ENCODE measurements at regions not wholly inside any gene's neighbourhood (a gene's known extent, or its start where the extent isn't known, plus 50 kb on each side); places are given as distances from the start of the nearest gene placed in this dataset.

- DNase-seq (ENCODE audit: extremely low read depth, insufficient read length): no peak
- no peak for TF ChIP-seq CTCF (IDR thresholded peaks at IDR 0.05; ENCODE audit: insufficient read depth, low read length, poor library complexity, severe bottlenecking)
- Histone ChIP-seq H3K36me3 (ENCODE audit: control insufficient read depth, insufficient read depth, low read length) (no peaks in the 10 kb centered on the region), H3K4me3 (replicated peaks; ENCODE audit: low read depth, low read length) (no peak overlapping the region), H3K27me3 (replicated peaks; ENCODE audit: control insufficient read depth, insufficient read depth, low read length) (no peaks in the 10 kb centered on the region)
These were observed 97.7 kb upstream of the IRF2BP2 start for GRCh38 chr1:234707641-234708040.

DNA sequence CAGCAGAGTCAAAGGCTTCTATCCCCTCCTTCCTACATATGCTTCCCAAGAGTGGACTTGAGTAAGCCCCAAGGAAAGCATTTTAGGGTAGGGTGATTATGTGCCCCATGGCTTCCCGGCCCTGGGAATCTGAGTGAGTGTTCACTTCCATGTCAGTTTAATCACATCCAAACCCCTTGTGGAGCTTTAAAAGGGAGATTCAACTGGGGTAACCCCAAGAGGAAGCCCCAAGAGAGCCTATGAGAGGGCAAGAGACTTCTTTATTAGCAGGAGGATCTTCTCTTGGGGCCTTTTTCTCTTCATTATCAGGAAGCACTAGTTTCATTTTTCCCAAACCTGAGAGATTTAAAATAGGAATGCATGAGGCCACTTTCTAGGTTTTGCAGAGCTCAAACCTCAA is 97.0 kb upstream of the IRF2BP2 start:
- DNase-seq (ENCODE audit: extremely low read depth, insufficient read length): no peak
- Histone ChIP-seq H3K36me3 (ENCODE audit: control insufficient read depth, insufficient read depth, low read length) (no peaks in the 10 kb centered on the region), H3K27me3 (replicated peaks; ENCODE audit: control insufficient read depth, insufficient read depth, low read length) (no peaks in the 10 kb centered on the region), H3K4me3 (replicated peaks; ENCODE audit: low read depth, low read length) (no peak overlapping the region)
- TF ChIP-seq CTCF (IDR thresholded peaks at IDR 0.05; ENCODE audit: insufficient read depth, low read length, poor library complexity, severe bottlenecking): no peak

DNA sequence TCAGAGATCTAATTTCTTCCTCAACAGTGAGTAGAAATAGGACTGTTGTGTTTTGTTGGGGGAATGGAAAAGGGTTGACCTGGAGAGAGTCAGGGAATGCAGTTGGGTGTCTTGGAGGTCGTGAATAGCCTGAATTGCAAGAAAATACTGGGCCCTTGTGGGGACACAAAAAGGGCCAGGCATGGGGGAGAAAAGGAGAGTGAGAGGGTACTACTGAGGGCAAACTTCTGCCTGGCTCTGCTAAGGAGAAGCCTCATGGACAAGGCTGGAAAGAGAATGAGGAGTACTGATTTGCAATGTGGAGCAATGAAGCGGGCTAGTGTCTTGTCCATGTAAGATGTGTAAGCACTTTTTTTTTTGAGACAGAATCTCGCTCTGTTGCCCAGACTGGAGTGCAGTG is 96.2 kb upstream of the IRF2BP2 start:
- Histone ChIP-seq H3K27me3 (replicated peaks; ENCODE audit: control insufficient read depth, insufficient read depth, low read length) (no peaks in the 10 kb centered on the region), H3K4me3 (replicated peaks; ENCODE audit: low read depth, low read length) (no peak overlapping the region), H3K36me3 (ENCODE audit: control insufficient read depth, insufficient read depth, low read length) (no peaks in the 10 kb centered on the region)
- no peak for DNase-seq (ENCODE audit: extremely low read depth, insufficient read length)
- TF ChIP-seq CTCF (IDR thresholded peaks at IDR 0.05; ENCODE audit: insufficient read depth, low read length, poor library complexity, severe bottlenecking): no peak

DNA sequence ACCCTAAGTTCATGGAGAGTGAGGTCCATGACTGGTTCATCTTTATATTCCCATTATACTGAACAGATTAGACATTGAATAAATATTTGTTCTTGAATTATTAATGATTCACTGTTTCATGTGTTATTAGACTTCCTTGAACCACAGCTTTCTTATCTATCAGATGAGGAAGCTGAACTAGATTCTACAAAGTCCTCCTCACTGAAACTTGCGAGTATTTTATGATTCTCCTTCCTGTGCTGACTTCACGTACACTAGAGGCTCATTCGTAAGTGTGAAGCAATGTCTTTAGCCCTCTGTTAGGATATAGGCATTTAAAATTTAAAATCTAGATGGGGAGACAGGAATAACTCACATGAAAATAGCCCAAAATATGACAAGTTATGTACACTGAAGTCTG is 95.6 kb upstream of the IRF2BP2 start:
- H3K4me3 ChIP-seq (replicated peaks; ENCODE audit: low read depth, low read length): no peak overlapping the region
- H3K36me3 ChIP-seq (ENCODE audit: control insufficient read depth, insufficient read depth, low read length): no peaks in the 10 kb centered on the region
- H3K27me3 ChIP-seq (replicated peaks; ENCODE audit: control insufficient read depth, insufficient read depth, low read length): no peaks in the 10 kb centered on the region
- no peak for TF ChIP-seq CTCF (IDR thresholded peaks at IDR 0.05; ENCODE audit: insufficient read depth, low read length, poor library complexity, severe bottlenecking)
- DNase-seq (ENCODE audit: extremely low read depth, insufficient read length): no peak

DNA sequence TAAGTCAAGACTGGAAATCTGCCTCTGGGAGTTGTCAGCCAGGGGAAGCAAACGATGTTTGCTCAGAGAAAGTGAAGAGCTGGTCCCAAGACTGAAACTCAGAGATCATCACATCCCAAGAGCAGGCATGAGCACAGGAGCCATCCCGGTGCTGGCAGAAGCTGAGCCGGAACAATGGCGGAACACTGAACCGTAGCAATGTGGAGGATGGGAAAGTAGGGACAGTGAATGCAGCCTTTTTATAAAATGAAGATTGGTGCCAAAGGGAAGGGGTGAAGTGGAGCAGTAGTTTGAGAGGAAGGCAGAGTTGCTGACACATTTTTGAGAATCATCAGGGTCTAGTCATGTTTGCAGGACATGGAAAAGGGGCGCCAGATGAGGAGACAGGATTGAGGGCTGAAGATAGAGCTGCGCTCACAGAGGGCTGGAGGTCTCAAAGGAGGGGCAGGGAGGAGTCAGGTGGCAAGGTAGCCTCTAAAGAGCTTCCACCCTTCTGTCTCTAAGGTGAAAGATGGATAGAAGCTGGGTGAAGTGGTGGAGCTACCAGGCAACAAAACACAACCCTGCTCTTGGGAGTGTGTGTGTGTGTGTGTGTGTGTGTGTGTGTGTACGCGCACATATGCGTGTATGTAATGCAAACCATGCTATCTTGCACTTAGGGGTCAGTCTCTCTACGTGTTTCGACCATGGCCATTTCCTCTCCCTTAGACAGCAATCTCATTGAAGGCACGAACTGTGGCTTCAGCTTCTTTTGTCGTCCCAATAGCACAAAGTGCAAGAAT is 94.3 kb upstream of the IRF2BP2 start:
- Histone ChIP-seq H3K27me3 (replicated peaks; ENCODE audit: control insufficient read depth, insufficient read depth, low read length) (no peaks in the 10 kb centered on the region), H3K36me3 (ENCODE audit: control insufficient read depth, insufficient read depth, low read length) (no peaks in the 10 kb centered on the region), H3K4me3 (replicated peaks; ENCODE audit: low read depth, low read length) (no peak overlapping the region)
- TF ChIP-seq CTCF (IDR thresholded peaks at IDR 0.05; ENCODE audit: insufficient read depth, low read length, poor library complexity, severe bottlenecking): no peak
- DNase-seq (ENCODE audit: extremely low read depth, insufficient read length): no peak

All from GM06990 (cell line).